Astrocyte (in vitro differentiated cells and primary cell): ENCODE measurements at regions not wholly inside any gene's neighbourhood (a gene's known extent, or its start where the extent isn't known, plus 50 kb on each side); places are given as distances from the start of the nearest gene placed in this dataset.
"Not testable (repeated sequence)": the region's sequence is repeated elsewhere in the genome, so short reads cannot be mapped to it uniquely, and the experiment has no call there.

Experiments used
- DNase-seq: peaks from one replicate; pipeline ENCODE4 v3.0.0-alpha.2; 2010; ENCODE audit warnings: low read depth
- FAIRE-seq: peaks from 2 replicates; lab custom pipeline; 2011; peaks lifted over from hg19 to GRCh38; lab: Jason Lieb, UNC
- H2AFZ ChIP-seq: 2 replicates; pipeline ENCODE4 v1.6.0; 2012; ENCODE audit warnings: low read depth, low read length, inconsistent platforms
- H3K27ac ChIP-seq: 2 replicates; pipeline ENCODE4 v1.5.1; 2011; ENCODE audit warnings: low read depth, low read length, inconsistent platforms
- H3K27me3 ChIP-seq: 2 replicates; pipeline ENCODE4 v1.6.0; 2011; ENCODE audit warnings: low read length, inconsistent platforms; ENCODE audit not compliant: insufficient read depth
- H3K36me3 ChIP-seq: 2 replicates; pipeline ENCODE4 v1.5.1; 2011; ENCODE audit warnings: low read length, inconsistent platforms; ENCODE audit not compliant: insufficient read depth
- H3K4me1 ChIP-seq: 2 replicates; pipeline ENCODE4 v1.5.1; 2011; ENCODE audit warnings: low read length, inconsistent platforms; ENCODE audit not compliant: insufficient read depth
- H3K4me2 ChIP-seq: 2 replicates; pipeline ENCODE4 v1.6.0; 2012; ENCODE audit warnings: low read length, inconsistent platforms
- H3K4me3 ChIP-seq: 2 replicates; pipeline ENCODE4 v1.5.1; 2011; ENCODE audit warnings: low read depth, mild to moderate bottlenecking, low read length, inconsistent platforms; ENCODE audit not compliant: insufficient read depth
- H3K79me2 ChIP-seq: 2 replicates; pipeline ENCODE4 v1.6.0; 2012; ENCODE audit warnings: mild to moderate bottlenecking, low read length, inconsistent platforms; ENCODE audit not compliant: insufficient read depth
- H3K9ac ChIP-seq: 2 replicates; pipeline ENCODE4 v1.6.0; 2012; ENCODE audit warnings: mild to moderate bottlenecking, low read length, inconsistent platforms
- H3K9me3 ChIP-seq: 2 replicates; pipeline ENCODE4 v1.5.1; 2012; ENCODE audit warnings: low read depth, mild to moderate bottlenecking, low read length, inconsistent platforms; ENCODE audit not compliant: insufficient read depth
- H4K20me1 ChIP-seq: 2 replicates; pipeline ENCODE4 v1.6.0; 2012; ENCODE audit warnings: low read length, inconsistent platforms; ENCODE audit not compliant: insufficient read depth
- H3K27ac Mint-ChIP-seq: one replicate; pipeline ENCODE4 v1.8.0; 2021; ENCODE audit warnings: mild to moderate bottlenecking, mixed read lengths; ENCODE audit not compliant: unreplicated experiment
- H3K27me3 Mint-ChIP-seq: one replicate; pipeline ENCODE4 v1.8.0; 2021; ENCODE audit warnings: low read depth, mixed read lengths; ENCODE audit not compliant: unreplicated experiment
- H3K36me3 Mint-ChIP-seq: one replicate; pipeline ENCODE4 v1.8.0; 2021; ENCODE audit warnings: low read depth, mixed read lengths; ENCODE audit not compliant: unreplicated experiment
- H3K4me1 Mint-ChIP-seq: one replicate; pipeline ENCODE4 v1.8.0; 2021; ENCODE audit warnings: low read depth, mixed read lengths; ENCODE audit not compliant: unreplicated experiment
- H3K4me3 Mint-ChIP-seq: one replicate; pipeline ENCODE4 v1.8.0; 2021; ENCODE audit warnings: mild to moderate bottlenecking, moderate library complexity, mixed read lengths; ENCODE audit not compliant: unreplicated experiment
- H3K9me3 Mint-ChIP-seq: one replicate; pipeline ENCODE4 v1.8.0; 2021; ENCODE audit warnings: mild to moderate bottlenecking, mixed read lengths; ENCODE audit not compliant: unreplicated experiment
- EZH2 ChIP-seq: IDR thresholded peaks from 2 replicates; pipeline ENCODE4 v1.6.1; 2012; ENCODE audit warnings: mild to moderate bottlenecking, low read length, inconsistent platforms; ENCODE audit not compliant: insufficient read depth
- TF ChIP-seq, protein P1 (sequence below): IDR thresholded peaks from 2 replicates; pipeline ENCODE4 v1.5.1; 2011; ENCODE audit warnings: low read depth, mild to moderate bottlenecking, inconsistent platforms, low read length, moderate library complexity; ENCODE audit not compliant: insufficient read depth

DNA sequence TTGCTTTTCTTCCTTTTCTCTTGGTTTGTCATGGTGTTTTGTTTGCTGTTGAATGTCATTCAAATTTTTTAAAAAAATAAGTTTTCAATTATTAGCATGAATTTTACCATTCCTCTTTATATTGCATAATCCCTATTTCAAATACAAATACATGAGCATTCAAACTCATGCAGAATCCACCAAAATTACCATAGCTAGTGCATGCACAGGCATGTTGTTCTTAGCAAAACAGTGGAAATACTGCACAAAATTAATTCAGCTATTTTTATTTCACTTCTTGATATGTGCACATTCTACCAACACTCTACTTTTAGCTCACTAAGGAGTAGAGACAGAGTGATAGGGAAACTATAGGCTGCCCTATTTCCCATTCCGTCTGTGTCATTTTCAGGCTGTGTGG, 670.1 kb upstream of the LRRN3 start:
- no peaks in the 10 kb centered on the region for H3K27me3 Mint-ChIP-seq
- no peak for FAIRE-seq

GRCh38 chr7:110421490-110422241, 669.3 kb upstream of the LRRN3 start:
- Mint-ChIP-seq H3K4me1 (peaks cover 15% of the 10 kb centered on the region), H3K36me3 (no peaks in the 10 kb centered on the region), H3K27ac (no peak overlapping the region), H3K4me3 (no peak overlapping the region), H3K9me3 (no peaks in the 10 kb centered on the region), H3K27me3 (no peaks in the 10 kb centered on the region)
- TF ChIP-seq, protein P1, sequence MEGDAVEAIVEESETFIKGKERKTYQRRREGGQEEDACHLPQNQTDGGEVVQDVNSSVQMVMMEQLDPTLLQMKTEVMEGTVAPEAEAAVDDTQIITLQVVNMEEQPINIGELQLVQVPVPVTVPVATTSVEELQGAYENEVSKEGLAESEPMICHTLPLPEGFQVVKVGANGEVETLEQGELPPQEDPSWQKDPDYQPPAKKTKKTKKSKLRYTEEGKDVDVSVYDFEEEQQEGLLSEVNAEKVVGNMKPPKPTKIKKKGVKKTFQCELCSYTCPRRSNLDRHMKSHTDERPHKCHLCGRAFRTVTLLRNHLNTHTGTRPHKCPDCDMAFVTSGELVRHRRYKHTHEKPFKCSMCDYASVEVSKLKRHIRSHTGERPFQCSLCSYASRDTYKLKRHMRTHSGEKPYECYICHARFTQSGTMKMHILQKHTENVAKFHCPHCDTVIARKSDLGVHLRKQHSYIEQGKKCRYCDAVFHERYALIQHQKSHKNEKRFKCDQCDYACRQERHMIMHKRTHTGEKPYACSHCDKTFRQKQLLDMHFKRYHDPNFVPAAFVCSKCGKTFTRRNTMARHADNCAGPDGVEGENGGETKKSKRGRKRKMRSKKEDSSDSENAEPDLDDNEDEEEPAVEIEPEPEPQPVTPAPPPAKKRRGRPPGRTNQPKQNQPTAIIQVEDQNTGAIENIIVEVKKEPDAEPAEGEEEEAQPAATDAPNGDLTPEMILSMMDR: no peak
- TF ChIP-seq EZH2: no peak
- H3K79me2 ChIP-seq: no peaks in the 10 kb centered on the region
- H3K36me3 ChIP-seq: no peaks in the 10 kb centered on the region
- no peak overlapping the region for H3K4me2 ChIP-seq
- H3K27me3 ChIP-seq: no peaks in the 10 kb centered on the region
- H2AFZ ChIP-seq: no peak overlapping the region
- no peak overlapping the region for H3K9ac ChIP-seq
- H4K20me1 ChIP-seq: no peaks in the 10 kb centered on the region
- H3K27ac ChIP-seq: no peak overlapping the region
- H3K4me1 ChIP-seq: no peaks in the 10 kb centered on the region
- FAIRE-seq: no peak
- no peak for DNase-seq
- no peak overlapping the region for H3K4me3 ChIP-seq
- no peaks in the 10 kb centered on the region for H3K9me3 ChIP-seq

More for the DNA sequence above, 670.1 kb upstream of the LRRN3 start:
- H3K36me3 ChIP-seq: no peaks in the 10 kb centered on the region
- no peak overlapping the region for H3K27ac ChIP-seq
- H3K9ac ChIP-seq: no peak overlapping the region
- Mint-ChIP-seq H3K4me3 (no peak overlapping the region), H3K36me3 (no peaks in the 10 kb centered on the region), H3K9me3 (no peaks in the 10 kb centered on the region), H3K27ac (no peak overlapping the region), H3K4me1 (peaks cover 15% of the 10 kb centered on the region)
- H3K4me3 ChIP-seq: no peak overlapping the region
- no peaks in the 10 kb centered on the region for H3K79me2 ChIP-seq
- no peak for DNase-seq
- H3K4me1 ChIP-seq: no peaks in the 10 kb centered on the region
- TF ChIP-seq, protein P1: no peak
- no peak for TF ChIP-seq EZH2
- H2AFZ ChIP-seq: no peak overlapping the region
- H3K9me3 ChIP-seq: no peaks in the 10 kb centered on the region
- H3K4me2 ChIP-seq: no peak overlapping the region
- H4K20me1 ChIP-seq: no peaks in the 10 kb centered on the region
- no peaks in the 10 kb centered on the region for H3K27me3 ChIP-seq

GRCh38 chr7:110432061-110432553, 658.8 kb upstream of the LRRN3 start:
- Histone ChIP-seq H3K4me3 (no peak overlapping the region), H3K36me3 (no peaks in the 10 kb centered on the region), H3K9ac (no peak overlapping the region), H3K9me3 (no peaks in the 10 kb centered on the region), H3K4me1 (no peaks in the 10 kb centered on the region), H3K27me3 (no peaks in the 10 kb centered on the region), H3K27ac (no peak overlapping the region), H2AFZ (no peak overlapping the region), H3K4me2 (no peak overlapping the region), H4K20me1 (no peaks in the 10 kb centered on the region), H3K79me2 (no peaks in the 10 kb centered on the region)
- TF ChIP-seq, protein P1: no peak
- TF ChIP-seq EZH2: no peak
- DNase-seq (no peak), FAIRE-seq (no peak)
- Mint-ChIP-seq H3K27ac (no peak overlapping the region), H3K36me3 (no peaks in the 10 kb centered on the region), H3K27me3 (no peaks in the 10 kb centered on the region), H3K4me1 (no peaks in the 10 kb centered on the region), H3K9me3 (no peaks in the 10 kb centered on the region), H3K4me3 (no peak overlapping the region)

- H3K9ac ChIP-seq, H3K4me3 ChIP-seq, H3K27ac ChIP-seq, H3K4me1 ChIP-seq, H3K4me2 ChIP-seq, H3K36me3 Mint-ChIP-seq, DNase-seq, FAIRE-seq, H3K27ac Mint-ChIP-seq, H3K4me3 Mint-ChIP-seq, H2AFZ ChIP-seq, H3K27me3 Mint-ChIP-seq, H3K9me3 ChIP-seq, H3K79me2 ChIP-seq, H3K27me3 ChIP-seq, H3K9me3 Mint-ChIP-seq, H3K4me1 Mint-ChIP-seq, H3K36me3 ChIP-seq, H4K20me1 ChIP-seq: not testable (repeated sequence)
These were observed 652.0 kb upstream of the LRRN3 start for GRCh38 chr7:110438926-110439325.
